ENCODE measurements at regions not wholly inside any gene's neighbourhood (a gene's known extent, or its start where the extent isn't known, plus 50 kb on each side); places are given as distances from the start of the nearest gene placed in this dataset.

GRCh38 chr6:113635222-113635986 lies 221.7 kb upstream of the MARCKS start:
- TF ChIP-seq REST (IDR thresholded peaks at IDR 0.05; ENCODE audit: insufficient read depth in 1 of 2, low read depth in 2 of 2, low read length in 2 of 2) (no peak), POLR2AphosphoS5 (IDR thresholded peaks at IDR 0.05; ENCODE audit: low read depth, low read length) (no peak), SIN3A (IDR thresholded peaks at IDR 0.05; ENCODE audit: borderline replicate concordance, insufficient read depth, low read length) (no peak), TAF1 (IDR thresholded peaks at IDR 0.05; ENCODE audit: borderline replicate concordance, insufficient read depth, low read length) (no peak), FOXP2 (optimal IDR thresholded peaks at IDR 0.05; ENCODE audit: borderline replicate concordance, extremely low read depth, extremely low read length, insufficient read depth) (no peak)

- TF ChIP-seq FOXP2 (optimal IDR thresholded peaks at IDR 0.05; ENCODE audit: borderline replicate concordance, extremely low read depth, extremely low read length, insufficient read depth) (no peak), REST (IDR thresholded peaks at IDR 0.05; ENCODE audit: insufficient read depth in 1 of 2, low read depth in 2 of 2, low read length in 2 of 2) (no peak), TAF1 (IDR thresholded peaks at IDR 0.05; ENCODE audit: borderline replicate concordance, insufficient read depth, low read length) (no peak), POLR2AphosphoS5 (IDR thresholded peaks at IDR 0.05; ENCODE audit: low read depth, low read length) (no peak), SIN3A (IDR thresholded peaks at IDR 0.05; ENCODE audit: borderline replicate concordance, insufficient read depth, low read length) (no peak)
Observed at GRCh38 chr6:113636357-113636824, 220.8 kb upstream of the MARCKS start.

- no peak for TF ChIP-seq REST (IDR thresholded peaks at IDR 0.05; ENCODE audit: insufficient read depth in 1 of 2, low read depth in 2 of 2, low read length in 2 of 2)
- no peak for TF ChIP-seq FOXP2 (optimal IDR thresholded peaks at IDR 0.05; ENCODE audit: borderline replicate concordance, extremely low read depth, extremely low read length, insufficient read depth)
- TF ChIP-seq SIN3A (IDR thresholded peaks at IDR 0.05; ENCODE audit: borderline replicate concordance, insufficient read depth, low read length): no peak
- no peak for TF ChIP-seq TAF1 (IDR thresholded peaks at IDR 0.05; ENCODE audit: borderline replicate concordance, insufficient read depth, low read length)
- no peak for TF ChIP-seq POLR2AphosphoS5 (IDR thresholded peaks at IDR 0.05; ENCODE audit: low read depth, low read length)
Observed at GRCh38 chr6:113640051-113640450, 217.1 kb upstream of the MARCKS start.

GRCh38 chr6:113642001-113642713 lies 215.0 kb upstream of the MARCKS start:
- TF ChIP-seq POLR2AphosphoS5 (IDR thresholded peaks at IDR 0.05; ENCODE audit: low read depth, low read length) (no peak), FOXP2 (optimal IDR thresholded peaks at IDR 0.05; ENCODE audit: borderline replicate concordance, extremely low read depth, extremely low read length, insufficient read depth) (no peak), TAF1 (IDR thresholded peaks at IDR 0.05; ENCODE audit: borderline replicate concordance, insufficient read depth, low read length) (no peak), SIN3A (IDR thresholded peaks at IDR 0.05; ENCODE audit: borderline replicate concordance, insufficient read depth, low read length) (no peak), REST (IDR thresholded peaks at IDR 0.05; ENCODE audit: insufficient read depth in 1 of 2, low read depth in 2 of 2, low read length in 2 of 2) (no peak)
